ENCODE measurements at regions not wholly inside any gene's neighbourhood (a gene's known extent, or its start where the extent isn't known, plus 50 kb on each side); places are given as distances from the start of the nearest gene placed in this dataset.

DNA sequence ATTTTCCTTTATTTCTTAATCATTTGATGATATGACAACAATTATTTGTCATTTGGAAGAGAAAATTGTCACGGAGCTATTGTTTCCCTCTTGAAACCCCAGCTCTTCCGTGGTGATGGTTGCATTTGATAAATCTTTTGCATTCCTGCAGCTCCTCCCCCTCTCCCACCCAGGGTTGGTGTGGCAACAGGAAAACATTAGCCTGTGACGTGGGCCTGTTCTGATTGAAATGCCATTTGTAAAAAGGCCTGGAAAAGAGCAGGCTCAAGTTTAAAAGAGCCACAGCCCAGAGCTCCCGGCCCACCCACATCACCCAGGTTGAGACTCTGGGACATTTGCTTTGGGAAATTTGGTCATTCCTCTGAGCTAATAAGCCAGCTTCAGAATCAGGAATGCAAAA lies 282.5 kb downstream of the RPLP1 start:
- no peak for DNase-seq (ENCODE audit: low read depth in 2 of 2)

GRCh38 chr15:69736161-69736560 lies 283.5 kb downstream of the RPLP1 start:
- no peak for DNase-seq (ENCODE audit: low read depth in 2 of 2)

DNA sequence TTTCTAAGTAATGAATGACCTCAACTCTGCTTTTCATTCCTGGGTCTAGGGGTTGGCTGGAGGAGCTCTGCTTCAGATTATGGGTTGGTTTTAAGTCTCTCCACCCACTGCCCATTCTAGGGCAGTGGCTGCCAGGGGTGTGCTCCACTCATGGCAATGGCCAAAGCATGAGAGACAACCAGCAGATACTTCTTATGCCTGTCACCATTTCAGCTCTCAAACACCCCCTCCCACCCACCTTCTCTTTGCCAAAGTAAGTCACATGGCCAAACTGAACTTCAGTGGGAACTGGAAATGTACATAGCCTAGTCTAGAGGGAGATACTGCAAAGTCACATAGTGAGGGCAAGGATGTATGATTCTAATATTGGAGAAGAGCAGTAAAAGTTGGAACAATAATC lies 285.3 kb downstream of the RPLP1 start:
- no peak for DNase-seq (ENCODE audit: low read depth in 2 of 2)

DNA sequence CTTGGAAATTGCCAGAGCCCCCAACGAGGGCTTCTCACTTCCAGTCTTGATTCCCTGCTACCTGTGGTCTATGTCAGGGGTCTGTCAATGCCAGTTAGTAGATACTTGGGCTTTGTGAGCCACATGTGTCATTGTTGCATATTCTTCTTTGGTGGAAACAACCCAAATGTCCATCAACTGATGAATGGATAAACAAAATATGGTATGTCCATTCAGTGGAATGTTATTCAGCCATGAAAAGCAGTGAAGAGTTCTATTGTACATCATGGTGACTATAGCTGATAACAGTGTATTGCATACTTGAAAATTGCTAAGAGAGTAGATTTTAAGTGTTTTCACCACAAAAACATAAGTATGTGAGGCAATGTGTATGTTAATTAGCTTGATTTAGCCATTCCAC lies 288.1 kb downstream of the RPLP1 start:
- DNase-seq (ENCODE audit: low read depth in 2 of 2): no peak

DNA sequence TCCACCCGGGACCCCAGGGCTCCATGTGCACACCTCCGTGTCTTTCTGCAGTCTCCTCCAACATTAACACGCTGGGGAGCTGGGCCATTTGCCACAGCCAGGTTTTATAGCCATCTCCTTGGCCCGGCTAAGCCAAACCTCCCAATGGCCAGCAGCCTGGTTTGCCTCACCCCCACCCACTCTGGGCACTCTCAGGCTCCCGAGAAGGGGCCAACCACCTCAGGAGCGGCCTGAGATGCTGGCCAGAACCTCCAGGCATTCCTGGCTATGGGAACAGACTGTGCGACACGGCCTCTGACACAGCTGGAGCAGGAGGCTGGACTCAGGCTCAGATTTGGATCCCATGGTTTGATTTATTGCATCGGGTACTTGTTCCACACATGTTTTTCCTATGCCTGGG lies 289.7 kb downstream of the RPLP1 start:
- DNase-seq (ENCODE audit: low read depth in 2 of 2): no peak

GRCh38 chr15:69743091-69743490 lies 290.5 kb downstream of the RPLP1 start:
- DNase-seq (ENCODE audit: low read depth in 2 of 2): no peak

- no peak for DNase-seq (ENCODE audit: low read depth in 2 of 2)
Observed at GRCh38 chr15:69744391-69745162, 292.0 kb downstream of the RPLP1 start.

- no peak for DNase-seq (ENCODE audit: low read depth in 2 of 2)
Observed at GRCh38 chr15:69747193-69747592, 294.6 kb downstream of the RPLP1 start.

DNA sequence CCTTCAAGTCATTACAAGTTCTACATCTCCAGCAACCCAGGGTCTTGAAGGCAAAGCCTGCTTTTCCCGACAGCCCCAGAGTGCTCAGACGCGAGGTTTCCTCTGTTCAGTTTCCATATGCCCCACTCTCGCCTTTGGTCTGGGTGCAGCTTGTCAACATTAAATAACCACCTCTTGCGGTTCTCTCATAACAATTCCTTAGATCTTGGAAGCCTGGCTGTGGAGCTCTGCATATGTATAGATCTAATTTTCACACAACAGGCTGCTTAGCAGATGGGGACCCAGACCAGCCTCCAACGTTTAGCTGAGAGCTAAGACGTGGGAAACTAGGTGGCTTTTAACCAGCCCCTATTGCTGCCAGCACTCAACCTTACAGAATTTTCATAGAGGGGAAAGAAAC lies 295.5 kb downstream of the RPLP1 start:
- no peak for DNase-seq (ENCODE audit: low read depth in 2 of 2)

DNA sequence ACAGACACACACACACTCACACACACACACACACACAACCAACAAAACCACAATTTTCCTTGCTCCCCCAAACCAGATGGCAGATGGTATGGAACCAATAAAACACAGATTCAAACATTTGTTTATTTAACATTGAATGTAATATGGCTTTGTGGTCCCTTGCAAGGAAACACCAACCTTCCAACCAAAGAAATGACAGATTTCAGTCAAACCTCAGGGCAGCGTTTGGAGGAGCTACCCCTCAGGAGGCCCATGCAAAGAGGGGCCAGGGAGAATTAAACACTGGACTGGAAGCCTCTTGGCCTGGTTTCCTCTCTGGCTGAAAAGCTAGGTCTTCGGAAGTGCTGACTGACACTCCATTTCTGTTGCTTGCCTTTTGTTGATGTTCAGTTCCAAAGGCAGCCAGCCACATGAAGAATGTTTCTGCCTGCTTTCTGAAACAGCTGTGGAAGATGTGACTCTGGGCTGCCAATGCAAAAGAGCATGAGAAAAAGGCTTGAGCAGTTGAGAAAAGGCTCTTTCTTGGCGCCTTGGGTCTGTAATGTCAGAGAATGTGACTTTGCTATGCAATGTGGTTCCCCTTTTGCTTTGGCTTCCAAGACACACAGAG lies 296.1 kb downstream of the RPLP1 start:
- no peak for DNase-seq (ENCODE audit: low read depth in 2 of 2)

DNA sequence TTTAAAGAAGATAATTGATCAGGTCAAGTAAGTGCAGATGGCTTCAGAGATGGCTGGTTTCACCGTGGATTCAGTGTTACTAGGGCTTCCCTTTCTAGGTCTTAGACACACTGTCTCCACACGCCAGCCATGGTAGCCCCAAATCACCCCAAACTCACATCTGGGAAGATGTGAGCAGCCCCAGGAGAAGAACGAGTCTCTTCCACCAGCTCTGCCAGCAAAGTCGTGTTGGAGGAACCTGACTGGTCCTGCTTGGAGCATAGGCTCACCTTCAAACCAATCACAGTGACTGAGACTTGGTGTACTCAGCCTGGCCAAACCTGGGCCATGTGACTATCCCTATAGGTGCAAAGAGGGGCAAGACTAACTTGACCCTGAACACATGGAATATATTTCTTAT lies 296.7 kb downstream of the RPLP1 start:
- no peak for DNase-seq (ENCODE audit: low read depth in 2 of 2)

DNA sequence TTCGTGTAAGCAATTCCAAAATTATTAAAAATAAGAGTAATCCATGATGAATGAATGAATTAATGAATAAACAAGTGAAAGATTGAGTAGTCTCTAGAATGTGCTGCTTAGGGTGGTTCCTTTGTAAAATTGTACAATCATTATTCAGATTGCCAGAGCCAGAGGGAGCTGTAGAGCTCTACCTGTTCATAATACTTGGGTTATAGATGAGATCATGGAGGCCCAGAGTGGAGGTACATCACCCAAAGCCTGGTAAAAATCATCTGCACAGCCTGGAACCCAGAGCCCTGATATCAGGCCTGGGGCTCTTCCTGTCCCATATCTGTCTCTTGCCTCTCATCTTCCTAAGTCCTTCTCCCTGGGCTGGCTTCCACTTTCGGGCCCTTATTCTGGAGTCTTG lies 297.2 kb downstream of the RPLP1 start:
- DNase-seq (ENCODE audit: low read depth in 2 of 2): no peak

- DNase-seq (ENCODE audit: low read depth in 2 of 2): no peak
Observed at GRCh38 chr15:69750253-69750652, 297.6 kb downstream of the RPLP1 start.

DNA sequence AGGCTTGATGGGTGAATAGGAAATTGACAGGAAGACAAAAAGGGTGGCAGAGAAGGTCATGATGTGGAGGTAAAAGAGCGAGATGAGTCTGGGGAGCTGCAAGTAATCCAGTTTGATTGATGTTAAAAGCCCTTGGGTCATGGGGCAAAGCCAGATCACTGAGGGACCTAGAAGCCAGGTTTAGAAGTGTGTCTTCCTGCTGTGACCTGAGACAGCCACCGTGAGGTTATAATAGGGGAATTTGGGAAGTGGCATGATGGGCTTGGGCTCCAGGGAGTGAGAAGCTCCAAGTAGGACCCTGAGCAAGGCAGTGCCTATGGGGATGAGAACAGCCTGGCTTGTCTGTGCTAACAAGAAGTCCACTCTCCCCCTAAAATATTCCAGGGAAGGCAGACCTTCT lies 298.5 kb downstream of the RPLP1 start:
- DNase-seq (ENCODE audit: low read depth in 2 of 2): no peak

DNA sequence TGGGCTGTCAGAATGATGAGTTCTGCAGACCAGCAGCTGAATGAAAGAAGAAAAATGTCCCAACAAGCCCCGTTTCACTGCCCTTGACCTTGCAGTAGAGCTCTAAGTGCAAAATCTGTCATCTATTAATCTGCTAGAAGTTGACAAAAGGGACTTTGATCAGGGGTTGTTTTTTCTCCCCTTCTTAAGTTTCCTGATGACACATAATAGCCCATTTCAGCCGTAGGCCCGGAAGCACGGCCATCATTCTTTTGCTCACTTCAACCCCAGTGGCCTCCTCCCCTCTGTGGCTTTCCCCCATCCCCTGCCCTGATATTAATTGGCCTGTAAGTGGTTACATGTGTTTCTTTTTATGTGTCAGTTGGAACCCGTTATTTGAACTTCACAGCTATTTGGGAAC lies 298.9 kb downstream of the RPLP1 start:
- DNase-seq (ENCODE audit: low read depth in 2 of 2): no peak

GRCh38 chr15:69753867-69754266 lies 301.2 kb downstream of the RPLP1 start:
- no peak for DNase-seq (ENCODE audit: low read depth in 2 of 2)

- DNase-seq (ENCODE audit: low read depth in 2 of 2): no peak
Observed at GRCh38 chr15:69754313-69754712, 301.7 kb downstream of the RPLP1 start.

DNA sequence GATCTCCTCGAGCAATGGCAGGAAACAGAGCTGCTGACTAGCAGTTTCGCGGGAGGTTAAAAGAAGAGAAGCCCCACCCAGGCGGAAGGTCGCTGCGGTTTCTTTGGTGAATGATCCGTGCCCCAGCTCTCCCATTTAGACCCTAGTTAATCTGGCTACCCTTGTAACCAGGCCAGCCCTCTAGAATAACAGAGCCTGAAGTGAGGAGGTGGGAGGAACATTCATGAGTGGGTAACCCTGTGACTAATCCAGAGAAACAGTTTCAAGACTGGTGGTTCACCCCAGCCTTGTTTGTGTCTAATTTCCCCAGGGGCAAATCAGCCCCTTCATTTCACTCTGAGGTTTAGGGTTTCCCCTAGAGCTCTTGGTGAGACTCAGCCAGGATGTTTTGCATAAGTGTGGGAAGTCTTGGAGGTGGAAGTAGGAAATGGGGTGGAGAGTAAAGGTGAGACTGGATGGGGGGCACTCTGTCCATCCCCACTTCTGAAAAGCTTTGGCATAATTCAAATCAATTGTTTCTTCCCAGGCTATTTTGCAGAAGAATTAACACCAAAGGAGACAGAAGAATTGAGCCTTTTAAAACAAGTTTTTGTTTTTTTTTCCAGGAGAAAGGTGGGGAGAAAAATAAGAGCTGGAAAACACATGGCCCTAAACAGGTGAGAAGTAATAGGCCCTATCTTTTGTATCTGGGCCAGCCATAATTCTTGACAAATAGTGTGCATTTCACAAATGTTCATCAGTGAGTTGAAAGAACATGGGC lies 303.1 kb downstream of the RPLP1 start:
- DNase-seq (ENCODE audit: low read depth in 2 of 2): no peak

DNA sequence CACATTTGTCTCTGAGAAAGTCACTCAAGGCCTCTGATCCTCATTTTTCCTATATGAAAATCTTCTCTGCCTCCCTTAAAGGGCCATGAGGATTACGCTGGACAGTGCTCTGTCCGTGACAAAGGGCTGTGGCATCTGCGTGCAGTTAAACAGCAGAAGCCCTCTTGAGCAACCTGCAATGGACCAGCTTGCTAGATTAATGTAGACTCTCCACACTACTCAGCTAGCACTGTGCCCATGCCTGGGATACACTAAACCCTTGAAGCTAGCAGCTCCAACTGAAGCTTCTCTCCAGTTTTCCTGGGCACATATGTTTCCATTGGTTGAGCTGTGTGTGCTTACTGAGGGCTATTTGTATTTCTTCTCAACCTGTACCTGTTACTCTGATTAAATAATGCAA lies 303.8 kb downstream of the RPLP1 start:
- no peak for DNase-seq (ENCODE audit: low read depth in 2 of 2)

GRCh38 chr15:69757186-69757585 lies 304.6 kb downstream of the RPLP1 start:
- no peak for DNase-seq (ENCODE audit: low read depth in 2 of 2)

GRCh38 chr15:69758291-69758771 lies 305.7 kb downstream of the RPLP1 start:
- DNase-seq (ENCODE audit: low read depth in 2 of 2): peak in 1 of 2 donors; percentile 14

Data from dermis microvascular lymphatic vessel endothelial cell (primary cell).